ENCODE measurements at regions not wholly inside any gene's neighbourhood (a gene's known extent, or its start where the extent isn't known, plus 50 kb on each side); places are given as distances from the start of the nearest gene placed in this dataset.

DNA sequence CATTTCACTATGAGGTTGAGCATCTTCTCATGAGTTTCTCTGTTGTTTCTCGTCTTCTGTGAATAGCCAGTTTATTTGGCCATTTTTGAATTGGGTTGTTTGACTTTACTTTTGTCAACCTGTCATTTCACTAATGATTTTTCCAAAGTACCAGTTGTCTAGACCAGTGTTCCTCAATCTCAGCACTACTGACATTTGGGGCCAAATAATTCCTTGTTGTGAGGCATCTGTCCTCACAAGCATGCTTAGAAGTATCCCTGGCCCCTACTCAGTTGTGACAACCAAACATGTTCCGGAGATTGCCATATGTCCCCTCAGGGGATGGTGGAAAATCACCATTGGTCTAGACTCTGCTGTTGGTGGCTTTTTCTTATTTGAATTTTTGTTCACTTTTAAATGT is 87.7 kb upstream of the GNAZ start:
- no peak for DNase-seq
- intact Hi-C loops (cut with micrococcal nuclease), result no loop called here
- Mint-ChIP-seq H3K4me3 (no peak overlapping the region), H3K9me3 (peaks cover 0 to 21% (median 4%) of the 10 kb centered on the region in 8 donors), H3K4me1 (no peaks in the 10 kb centered on the region), H3K27ac (no peak overlapping the region), H3K36me3 (peaks cover 0 to 5% of the 10 kb centered on the region in 2 donors), H3K27me3 (peaks cover under 1 to 11% of the 10 kb centered on the region in 2 donors)
- CTCF ChIA-PET (ENCODE audit: partially characterized antibody), result no interaction called here
- Histone ChIP-seq H3K9me3 (ENCODE audit: control insufficient read depth in 1 of 2, low read length in 2 of 2) (no peaks in the 10 kb centered on the region), H3K27me3 (ENCODE audit: insufficient read depth, low read length) (no peaks in the 10 kb centered on the region), H3K4me1 (ENCODE audit: insufficient read depth, low read length) (no peaks in the 10 kb centered on the region), H3K4me3 (ENCODE audit: low read length in 2 of 2) (no peak overlapping the region), H3K27ac (ENCODE audit: low read depth, low read length) (no peak overlapping the region), H3K36me3 (ENCODE audit: insufficient read depth, low read length) (no peaks in the 10 kb centered on the region)
- POLR2A ChIA-PET (ENCODE audit: partially characterized antibody), result no interaction called here

DNA sequence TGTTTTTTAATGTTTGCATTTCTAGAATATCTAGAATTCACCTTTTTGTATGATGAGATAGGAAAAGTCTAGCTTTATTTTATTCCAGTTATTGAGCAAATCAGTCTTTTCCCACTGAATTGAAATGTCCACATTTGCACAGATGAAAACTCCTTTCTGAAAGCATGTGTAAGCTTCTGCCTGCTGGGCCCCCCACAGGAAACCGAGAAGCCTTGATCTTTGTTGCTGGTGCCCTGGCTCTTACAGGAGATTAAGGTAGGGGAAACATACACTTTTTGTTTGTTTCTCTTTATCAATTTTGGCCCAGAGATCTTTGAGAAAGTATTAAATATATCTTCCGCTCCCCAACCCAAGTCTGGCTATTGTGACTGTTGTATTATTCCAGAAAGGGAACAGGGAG is 87.2 kb upstream of the GNAZ start:
- no peaks in the 10 kb centered on the region for H3K36me3 ChIP-seq (ENCODE audit: insufficient read depth, low read length)
- H3K4me1 ChIP-seq (ENCODE audit: insufficient read depth, low read length), result no peaks in the 10 kb centered on the region
- peaks cover 2 to 10% of the 10 kb centered on the region in 2 donors for H3K27me3 Mint-ChIP-seq
- H3K4me3 ChIP-seq (ENCODE audit: low read length in 2 of 2), result no peak overlapping the region
- intact Hi-C loops (cut with micrococcal nuclease), result no loop called here
- H3K27me3 ChIP-seq (ENCODE audit: insufficient read depth, low read length), result no peaks in the 10 kb centered on the region
- no peak overlapping the region for H3K27ac ChIP-seq (ENCODE audit: low read depth, low read length)
- no peak overlapping the region for H3K27ac Mint-ChIP-seq
- CTCF ChIA-PET (ENCODE audit: partially characterized antibody), result no interaction called here
- H3K4me3 Mint-ChIP-seq, result no peak overlapping the region
- no peaks in the 10 kb centered on the region for H3K4me1 Mint-ChIP-seq
- H3K36me3 Mint-ChIP-seq, result peaks cover 0 to 5% of the 10 kb centered on the region in 2 donors
- no peaks in the 10 kb centered on the region for H3K9me3 ChIP-seq (ENCODE audit: control insufficient read depth in 1 of 2, low read length in 2 of 2)
- DNase-seq, result no peak
- POLR2A ChIA-PET (ENCODE audit: partially characterized antibody), result no interaction called here
- H3K9me3 Mint-ChIP-seq, result peaks cover 0 to 21% (median 4%) of the 10 kb centered on the region in 8 donors

DNA sequence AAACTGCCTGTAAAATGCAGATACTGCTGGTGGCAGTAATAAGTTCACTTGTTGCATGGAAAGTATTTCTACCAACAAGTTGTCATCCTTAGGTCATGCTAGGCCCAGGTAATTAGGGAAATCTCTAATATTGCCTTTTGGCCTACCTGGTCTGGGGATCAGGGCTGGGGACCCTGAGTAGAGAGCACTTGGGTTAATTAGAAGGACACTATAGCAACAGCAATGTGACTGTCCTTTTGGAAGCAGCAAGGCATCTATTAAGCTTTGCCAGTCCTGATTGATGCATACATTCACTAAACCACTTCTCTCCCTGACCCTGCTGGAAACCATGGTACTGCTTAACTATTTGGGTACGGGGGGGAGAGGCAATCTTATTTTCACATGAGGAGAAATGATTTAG is 86.5 kb upstream of the GNAZ start:
- Histone ChIP-seq H3K4me3 (ENCODE audit: low read length in 2 of 2) (no peak overlapping the region), H3K36me3 (ENCODE audit: insufficient read depth, low read length) (no peaks in the 10 kb centered on the region), H3K9me3 (ENCODE audit: control insufficient read depth in 1 of 2, low read length in 2 of 2) (no peaks in the 10 kb centered on the region), H3K27me3 (ENCODE audit: insufficient read depth, low read length) (no peaks in the 10 kb centered on the region), H3K27ac (ENCODE audit: low read depth, low read length) (no peak overlapping the region), H3K4me1 (ENCODE audit: insufficient read depth, low read length) (no peaks in the 10 kb centered on the region)
- intact Hi-C loops (cut with micrococcal nuclease), result no loop called here
- H3K27ac Mint-ChIP-seq, result no peak overlapping the region
- no peak overlapping the region for H3K4me3 Mint-ChIP-seq
- H3K27me3 Mint-ChIP-seq, result peaks cover 5 to 13% of the 10 kb centered on the region in 2 donors
- H3K4me1 Mint-ChIP-seq, result no peaks in the 10 kb centered on the region
- CTCF ChIA-PET (ENCODE audit: partially characterized antibody), result no interaction called here
- POLR2A ChIA-PET (ENCODE audit: partially characterized antibody), result no interaction called here
- H3K36me3 Mint-ChIP-seq, result peaks cover 0 to 5% of the 10 kb centered on the region in 2 donors
- DNase-seq, result no peak
- peaks cover 0 to 20% (median 4%) of the 10 kb centered on the region in 8 donors for H3K9me3 Mint-ChIP-seq

DNA sequence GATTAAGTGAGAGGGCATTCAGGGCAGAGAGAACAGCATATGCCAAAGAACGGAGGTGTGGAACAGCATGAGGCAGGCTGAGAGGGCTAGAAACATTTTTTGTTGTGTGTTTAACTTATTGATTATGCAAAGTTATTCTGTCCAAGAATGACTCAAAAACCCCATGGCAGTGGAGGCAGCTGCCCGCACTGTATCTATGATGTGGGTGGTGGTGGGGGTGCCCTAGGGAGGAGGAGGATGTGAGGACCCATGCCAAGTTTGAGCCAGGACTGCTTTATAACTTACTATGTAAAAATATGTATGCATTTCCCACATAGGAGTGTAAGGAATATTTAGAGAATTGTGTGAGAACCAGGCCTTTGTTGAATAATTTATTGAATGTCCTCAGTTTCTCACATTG is 85.4 kb upstream of the GNAZ start:
- CTCF ChIA-PET (ENCODE audit: partially characterized antibody), result no interaction called here
- no peak for DNase-seq
- Histone ChIP-seq H3K4me1 (ENCODE audit: insufficient read depth, low read length) (no peaks in the 10 kb centered on the region), H3K36me3 (ENCODE audit: insufficient read depth, low read length) (no peaks in the 10 kb centered on the region), H3K27ac (ENCODE audit: low read depth, low read length) (no peak overlapping the region), H3K27me3 (ENCODE audit: insufficient read depth, low read length) (no peaks in the 10 kb centered on the region), H3K4me3 (ENCODE audit: low read length in 2 of 2) (no peak overlapping the region), H3K9me3 (ENCODE audit: control insufficient read depth in 1 of 2, low read length in 2 of 2) (no peaks in the 10 kb centered on the region)
- peaks cover 8 to 13% of the 10 kb centered on the region in 2 donors for H3K27me3 Mint-ChIP-seq
- peaks cover 0 to 5% of the 10 kb centered on the region in 2 donors for H3K36me3 Mint-ChIP-seq
- POLR2A ChIA-PET (ENCODE audit: partially characterized antibody), result no interaction called here
- H3K4me3 Mint-ChIP-seq, result no peak overlapping the region
- H3K9me3 Mint-ChIP-seq, result peaks cover 0 to 9% (median 2%) of the 10 kb centered on the region in 8 donors
- H3K27ac Mint-ChIP-seq, result no peak overlapping the region
- no peaks in the 10 kb centered on the region for H3K4me1 Mint-ChIP-seq
- intact Hi-C loops (cut with micrococcal nuclease), result no loop called here

DNA sequence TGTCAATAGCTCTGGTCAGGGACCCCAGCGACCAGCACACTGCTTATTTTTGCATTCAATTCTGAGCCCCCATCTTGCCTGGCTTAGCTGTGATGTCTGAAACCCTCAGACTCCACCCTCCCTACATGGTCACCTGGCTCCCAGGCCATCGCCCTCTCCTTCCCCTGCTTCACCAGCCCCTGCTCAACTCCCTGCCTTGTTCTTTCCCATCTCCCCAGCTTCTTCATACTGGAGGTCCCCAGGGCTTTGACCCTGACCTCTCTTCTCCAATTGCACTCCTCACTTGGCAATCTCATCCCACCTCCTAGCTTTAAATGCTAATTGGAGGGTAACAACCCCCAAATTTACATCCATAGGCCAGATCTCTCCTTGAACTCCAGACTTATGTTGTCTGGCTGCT is 84.3 kb upstream of the GNAZ start:
- intact Hi-C loops (cut with micrococcal nuclease), result no loop called here
- H3K27me3 Mint-ChIP-seq, result peaks cover 8 to 19% of the 10 kb centered on the region in 2 donors
- H3K4me3 ChIP-seq (ENCODE audit: low read length in 2 of 2), result no peak overlapping the region
- no peak overlapping the region for H3K27ac ChIP-seq (ENCODE audit: low read depth, low read length)
- CTCF ChIA-PET (ENCODE audit: partially characterized antibody), result no interaction called here
- H3K9me3 Mint-ChIP-seq, result peaks cover 0 to 3% (median 0%) of the 10 kb centered on the region in 8 donors
- POLR2A ChIA-PET (ENCODE audit: partially characterized antibody), result no interaction called here
- H3K36me3 Mint-ChIP-seq, result no peaks in the 10 kb centered on the region
- H3K27ac Mint-ChIP-seq, result no peak overlapping the region
- no peaks in the 10 kb centered on the region for H3K27me3 ChIP-seq (ENCODE audit: insufficient read depth, low read length)
- H3K4me3 Mint-ChIP-seq, result no peak overlapping the region
- H3K36me3 ChIP-seq (ENCODE audit: insufficient read depth, low read length), result no peaks in the 10 kb centered on the region
- H3K9me3 ChIP-seq (ENCODE audit: control insufficient read depth in 1 of 2, low read length in 2 of 2), result no peaks in the 10 kb centered on the region
- no peaks in the 10 kb centered on the region for H3K4me1 ChIP-seq (ENCODE audit: insufficient read depth, low read length)
- H3K4me1 Mint-ChIP-seq, result no peaks in the 10 kb centered on the region
- no peak for DNase-seq

GRCh38 chr22:22986640-22987039 is 83.7 kb upstream of the GNAZ start:
- H3K4me3 Mint-ChIP-seq, result no peak overlapping the region
- H3K9me3 Mint-ChIP-seq, result peaks cover 0 to 2% (median 0%) of the 10 kb centered on the region in 8 donors
- H3K36me3 Mint-ChIP-seq, result no peaks in the 10 kb centered on the region
- CTCF ChIA-PET (ENCODE audit: partially characterized antibody), result no interaction called here
- H3K27me3 ChIP-seq (ENCODE audit: insufficient read depth, low read length), result no peaks in the 10 kb centered on the region
- no peak overlapping the region for H3K27ac Mint-ChIP-seq
- H3K27ac ChIP-seq (ENCODE audit: low read depth, low read length), result no peak overlapping the region
- POLR2A ChIA-PET (ENCODE audit: partially characterized antibody), result no interaction called here
- no peak for DNase-seq
- no peaks in the 10 kb centered on the region for H3K4me1 Mint-ChIP-seq
- H3K36me3 ChIP-seq (ENCODE audit: insufficient read depth, low read length), result no peaks in the 10 kb centered on the region
- no peak overlapping the region for H3K4me3 ChIP-seq (ENCODE audit: low read length in 2 of 2)
- H3K27me3 Mint-ChIP-seq, result peaks cover 8 to 19% of the 10 kb centered on the region in 2 donors
- intact Hi-C loops (cut with micrococcal nuclease), result no loop called here
- H3K4me1 ChIP-seq (ENCODE audit: insufficient read depth, low read length), result no peaks in the 10 kb centered on the region
- H3K9me3 ChIP-seq (ENCODE audit: control insufficient read depth in 1 of 2, low read length in 2 of 2), result no peaks in the 10 kb centered on the region

- CTCF ChIA-PET (ENCODE audit: partially characterized antibody), result no interaction called here
- POLR2A ChIA-PET (ENCODE audit: partially characterized antibody), result no interaction called here
- H3K27ac Mint-ChIP-seq, result no peak overlapping the region
Measured at GRCh38 chr22:22988150-22988549, 82.2 kb upstream of the GNAZ start.

DNA sequence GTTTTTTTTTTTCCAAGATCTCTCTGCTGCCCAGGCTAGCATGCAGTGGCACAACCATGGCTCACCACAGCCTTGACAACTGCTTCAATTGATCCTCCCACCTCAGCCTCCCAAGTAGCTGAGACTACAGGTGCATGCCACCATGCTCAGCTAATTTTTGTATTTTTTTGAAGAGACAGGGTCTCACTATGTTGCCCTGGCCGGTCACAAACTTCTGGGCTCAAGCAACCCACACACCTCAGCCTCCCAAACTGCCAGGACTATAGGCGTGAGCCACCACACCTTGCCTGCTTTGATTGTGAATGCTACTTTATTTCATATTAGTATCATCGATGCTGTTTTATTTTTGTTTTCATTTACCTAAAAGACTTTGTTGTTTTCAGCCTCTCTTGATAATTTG is 81.5 kb upstream of the GNAZ start:
- ChIA-PET POLR2A (ENCODE audit: partially characterized antibody) (no interaction called here), CTCF (ENCODE audit: partially characterized antibody) (no interaction called here)
- no peaks in the 10 kb centered on the region for H3K9me3 Mint-ChIP-seq
- intact Hi-C loops (cut with micrococcal nuclease), result no loop called here
- Histone ChIP-seq H3K4me1 (ENCODE audit: insufficient read depth, low read length) (no peaks in the 10 kb centered on the region), H3K27ac (ENCODE audit: low read depth, low read length) (no peak overlapping the region), H3K27me3 (ENCODE audit: insufficient read depth, low read length) (no peaks in the 10 kb centered on the region), H3K9me3 (ENCODE audit: control insufficient read depth in 1 of 2, low read length in 2 of 2) (no peaks in the 10 kb centered on the region), H3K4me3 (ENCODE audit: low read length in 2 of 2) (no peak overlapping the region), H3K36me3 (ENCODE audit: insufficient read depth, low read length) (no peaks in the 10 kb centered on the region)
- no peak overlapping the region for H3K27ac Mint-ChIP-seq
- no peak for DNase-seq
- no peaks in the 10 kb centered on the region for H3K4me1 Mint-ChIP-seq
- H3K27me3 Mint-ChIP-seq, result peaks cover 14 to 19% of the 10 kb centered on the region in 2 donors
- no peaks in the 10 kb centered on the region for H3K36me3 Mint-ChIP-seq
- no peak overlapping the region for H3K4me3 Mint-ChIP-seq

More at GRCh38 chr22:22988150-22988549, 82.2 kb upstream of the GNAZ start:
- Mint-ChIP-seq H3K27me3 (peaks cover 14 to 19% of the 10 kb centered on the region in 2 donors), H3K9me3 (no peaks in the 10 kb centered on the region), H3K4me3 (no peak overlapping the region), H3K36me3 (no peaks in the 10 kb centered on the region), H3K4me1 (no peaks in the 10 kb centered on the region)
- no peaks in the 10 kb centered on the region for H3K27me3 ChIP-seq (ENCODE audit: insufficient read depth, low read length)
- intact Hi-C loops (cut with micrococcal nuclease), result no loop called here
- H3K4me1 ChIP-seq (ENCODE audit: insufficient read depth, low read length), result no peaks in the 10 kb centered on the region
- H3K9me3 ChIP-seq (ENCODE audit: control insufficient read depth in 1 of 2, low read length in 2 of 2), result no peaks in the 10 kb centered on the region
- no peaks in the 10 kb centered on the region for H3K36me3 ChIP-seq (ENCODE audit: insufficient read depth, low read length)
- DNase-seq, result no peak
- H3K27ac ChIP-seq (ENCODE audit: low read depth, low read length), result no peak overlapping the region
- H3K4me3 ChIP-seq (ENCODE audit: low read length in 2 of 2), result no peak overlapping the region
